SK-N-SH (cell line): ENCODE measurements at regions not wholly inside any gene's neighbourhood (a gene's known extent, or its start where the extent isn't known, plus 50 kb on each side); places are given as distances from the start of the nearest gene placed in this dataset.

Source experiments
- CTCF ChIA-PET: fragments of 300-600, 350-600 bp; formaldehyde crosslinking; extraction: SDS; loops from one replicate; lab custom pipeline; 2021; lab: Yijun Ruan, JAX
- POLR2A ChIA-PET: fragments of 350-600 bp; sonication (Branson Sonifier 250); formaldehyde crosslinking; extraction: SDS; loops from one replicate; lab custom pipeline; 2020; ENCODE audit warnings: antibody characterized with exemption, inconsistent platforms; lab: Yijun Ruan, JAX
- DNase-seq: peaks from one replicate; pipeline ENCODE4 v3.0.0; 2012
- H2AFZ ChIP-seq: fragments of 200-600 bp; sonication (generic); 2 replicates; pipeline ENCODE4 v1.8.1; 2016; ENCODE audit warnings: antibody characterized with exemption, mild to moderate bottlenecking, low read depth
- H3F3A ChIP-seq: fragments of 200-600 bp; sonication (generic); replicated peaks from 2 replicates; pipeline ENCODE3; 2016; ENCODE audit warnings: antibody characterized with exemption, mild to moderate bottlenecking; ENCODE audit not compliant: insufficient read depth
- H3K27ac ChIP-seq, 2 experiments: fragments of 200-500 bp in 1 of 2; fragments of 200-600 bp in 1 of 2; sonication (Bioruptor generic) in 1 of 2; sonication (generic), shearing (Covaris generic) in 1 of 2; 2 replicates each; pipeline versions ENCODE4 v1.5.1 to v1.6.1; 2014 to 2016; ENCODE audit warnings: low read depth in 2 of 2, inconsistent platforms in 1 of 2, low read length in 1 of 2, mild to moderate bottlenecking in 1 of 2, mixed read lengths in 1 of 2
- H3K27me3 ChIP-seq: fragments of 200-600 bp; sonication (generic), shearing (Covaris generic); 2 replicates; pipeline ENCODE4 v1.6.1; 2016; ENCODE audit warnings: mixed run types; ENCODE audit not compliant: insufficient read depth
- H3K36me3 ChIP-seq, 2 experiments: fragments of 200-500 bp in 1 of 2; fragments of 200-600 bp in 1 of 2; sonication (Bioruptor generic) in 1 of 2; sonication (generic) in 1 of 2; replicated peaks in 1 of 2; 2 replicates each; pipeline versions ENCODE3 to v1.5.1; 2014 to 2016; ENCODE audit warnings: low read length in 1 of 2, mild to moderate bottlenecking in 1 of 2; ENCODE audit not compliant: insufficient read depth in 2 of 2, control insufficient read depth in 1 of 2
- H3K4me1 ChIP-seq, 2 experiments: fragments of 200-500 bp in 1 of 2; fragments of 200-600 bp in 1 of 2; sonication (Bioruptor generic) in 1 of 2; sonication (generic), shearing (Covaris generic) in 1 of 2; 2 replicates each; pipeline versions ENCODE4 v1.5.1 to v1.6.1; 2014 to 2016; ENCODE audit warnings: low read depth in 1 of 2, low read length in 1 of 2, mixed run types in 1 of 2; ENCODE audit not compliant: insufficient read depth in 2 of 2, control insufficient read depth in 1 of 2
- H3K4me2 ChIP-seq: fragments of 200-600 bp; sonication (generic), shearing (Covaris generic); 2 replicates; pipeline ENCODE4 v1.6.1; 2017; ENCODE audit warnings: mixed run types
- H3K4me3 ChIP-seq, 2 experiments: fragments of 200-500 bp in 1 of 2; fragments of 200-600 bp in 1 of 2; sonication (Bioruptor generic) in 1 of 2; sonication (generic), shearing (Covaris generic) in 1 of 2; 2 replicates each; pipeline versions ENCODE4 v1.5.1 to v1.8.1; 2014 to 2016; ENCODE audit warnings: low read depth in 2 of 2, inconsistent platforms in 1 of 2, low read length in 1 of 2, mild to moderate bottlenecking in 1 of 2, mixed read lengths in 1 of 2, moderate library complexity in 1 of 2
- H3K79me2 ChIP-seq: fragments of 200-600 bp; sonication (generic); 2 replicates; pipeline ENCODE4 v1.8.1; 2017; ENCODE audit warnings: mild to moderate bottlenecking; ENCODE audit not compliant: insufficient read depth
- H3K9ac ChIP-seq: fragments of 200-600 bp; sonication (generic); 2 replicates; pipeline ENCODE4 v1.6.1; 2017; ENCODE audit warnings: mixed run types
- H3K9me2 ChIP-seq: fragments of 200-600 bp; sonication (generic); 2 replicates; pipeline ENCODE4 v1.6.1; 2017; ENCODE audit warnings: mixed run types
- H3K9me3 ChIP-seq: fragments of 200-600 bp; sonication (generic); 2 replicates; pipeline ENCODE4 v1.6.1; 2017; ENCODE audit warnings: mixed run types, mild to moderate bottlenecking, moderate library complexity
- H4K20me1 ChIP-seq: fragments of 200-600 bp; sonication (generic); 2 replicates; pipeline ENCODE4 v1.6.1; 2017; ENCODE audit warnings: mild to moderate bottlenecking, mixed run types; ENCODE audit not compliant: insufficient read depth
- CHD2 ChIP-seq: fragments of 150-350 bp; IDR thresholded peaks from 2 replicates; pipeline ENCODE4 v1.6.1; 2018; ENCODE audit warnings: low read length; ENCODE audit not compliant: partially characterized antibody
- EP300 ChIP-seq, 2 experiments: IDR thresholded peaks; 2 replicates each; pipeline versions ENCODE4 v1.4.0 to v1.6.1; 2012; ENCODE audit warnings: borderline replicate concordance in 1 of 2, low read depth in 1 of 2, low read length in 1 of 2
- EZH2phosphoT487 ChIP-seq: fragments of 200-600 bp; sonication (generic); IDR thresholded peaks from 2 replicates; pipeline ENCODE4 v1.6.1; 2017; ENCODE audit warnings: low read depth, mixed run types, mild to moderate bottlenecking, antibody characterized with exemption, moderate library complexity, borderline replicate concordance
- FOSL2 ChIP-seq: IDR thresholded peaks from 2 replicates; pipeline ENCODE4 v1.4.0; 2012; ENCODE audit warnings: low read depth, mild to moderate bottlenecking, moderate library complexity, borderline replicate concordance
- FOXJ3 ChIP-seq: sonication (generic); formaldehyde crosslinking; IDR thresholded peaks from 2 replicates; pipeline ENCODE4 v1.5.1; 2020; ENCODE audit warnings: mild to moderate bottlenecking, missing genetic modification reagents
- FOXM1 ChIP-seq: IDR thresholded peaks from 2 replicates; pipeline ENCODE4 v1.4.0; 2012; ENCODE audit warnings: low read depth, mild to moderate bottlenecking
- GATA2 ChIP-seq: sonication (generic); formaldehyde crosslinking; IDR thresholded peaks from 2 replicates; pipeline ENCODE4 v1.5.0; 2020; ENCODE audit warnings: mild to moderate bottlenecking, missing genetic modification reagents
- JUND ChIP-seq: IDR thresholded peaks from 2 replicates; pipeline ENCODE4 v1.4.0; 2012
- MXI1 ChIP-seq: IDR thresholded peaks from 2 replicates; pipeline ENCODE4 v1.6.1; 2012; ENCODE audit warnings: mild to moderate bottlenecking, low read depth, low read length, improper control_type of control experiment
- NFIC ChIP-seq: IDR thresholded peaks from 2 replicates; pipeline ENCODE4 v1.4.0; 2012; ENCODE audit warnings: borderline replicate concordance
- NRF1 ChIP-seq: IDR thresholded peaks from 2 replicates; pipeline ENCODE4 v1.6.1; 2012; ENCODE audit warnings: low read depth, mild to moderate bottlenecking, low read length
- POLR2AphosphoS5 ChIP-seq: IDR thresholded peaks from 2 replicates; pipeline ENCODE4 v1.6.1; 2012; ENCODE audit warnings: low read depth, low read length
- RAD21 ChIP-seq: IDR thresholded peaks from 2 replicates; pipeline ENCODE4 v1.6.1; 2012; ENCODE audit warnings: mild to moderate bottlenecking, low read length
- RFX5 ChIP-seq: IDR thresholded peaks from 2 replicates; pipeline ENCODE4 v1.6.1; 2012; ENCODE audit warnings: mild to moderate bottlenecking, improper control_type of control experiment, low read length
- RXRA ChIP-seq: IDR thresholded peaks from 2 replicates; pipeline ENCODE4 v1.4.0; 2012; ENCODE audit warnings: low read depth, mild to moderate bottlenecking, borderline replicate concordance
- SIN3A ChIP-seq: IDR thresholded peaks from 2 replicates; pipeline ENCODE4 v1.6.1; 2012; ENCODE audit warnings: low read depth, mild to moderate bottlenecking, low read length, moderate library complexity, borderline replicate concordance
- SMC3 ChIP-seq: IDR thresholded peaks from 2 replicates; pipeline ENCODE4 v1.6.1; 2012; ENCODE audit warnings: low read depth, low read length, improper control_type of control experiment
- TAF1 ChIP-seq: IDR thresholded peaks from 2 replicates; pipeline ENCODE4 v1.6.1; 2012; ENCODE audit warnings: low read depth, mild to moderate bottlenecking, low read length, moderate library complexity, borderline replicate concordance
- YY1 ChIP-seq: IDR thresholded peaks from 2 replicates; pipeline ENCODE4 v1.4.0; 2012; ENCODE audit warnings: low read depth, mild to moderate bottlenecking
- WGBS: methylation state at CpG from one replicate; pipeline ENCODE4 v1.1.6; 2017; ENCODE audit warnings: low lambda C conversion rate; 5-methylcytosine and 5-hydroxymethylcytosine counted together
- TF ChIP-seq, protein P1 (sequence below): IDR thresholded peaks from 2 replicates; pipeline ENCODE4 v1.4.0; 2012; ENCODE audit warnings: low read depth, borderline replicate concordance
- TF ChIP-seq, protein P2 (sequence below): IDR thresholded peaks from 2 replicates; pipeline ENCODE4 v1.4.0; 2012; ENCODE audit warnings: low read depth, borderline replicate concordance
- TF ChIP-seq, protein P3 (sequence below): fragments of 150-350 bp; IDR thresholded peaks from 2 replicates; pipeline ENCODE4 v1.6.1; 2017; ENCODE audit warnings: antibody characterized with exemption, low read length, low read depth, borderline replicate concordance

DNA sequence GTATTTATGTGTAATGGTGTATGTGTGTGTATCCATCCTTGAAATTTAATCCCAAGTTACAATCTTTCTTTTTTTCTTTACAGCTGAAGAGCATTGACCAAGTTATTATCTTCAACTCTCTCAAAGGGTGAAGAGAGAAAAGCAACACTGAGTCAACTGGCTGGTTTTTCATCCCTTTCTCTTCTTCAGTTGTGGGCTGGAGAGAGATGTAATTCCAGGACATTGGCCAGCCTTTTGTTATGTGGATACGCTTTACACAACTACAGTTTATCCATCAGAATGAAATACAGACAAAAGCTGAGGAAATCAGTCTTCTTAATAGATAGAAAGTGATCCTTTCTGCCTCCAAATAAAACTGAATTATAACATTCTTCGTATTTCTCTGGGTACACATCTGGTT is 357.0 kb upstream of the NCAM2 start:
- no peak for DNase-seq
- ChIA-PET POLR2A (no interaction called here), CTCF (no interaction called here)
- Histone ChIP-seq H4K20me1 (no peaks in the 10 kb centered on the region), H3K36me3 (no peaks in the 10 kb centered on the region), H3F3A (no peaks in the 10 kb centered on the region), H3K79me2 (no peaks in the 10 kb centered on the region), H3K9ac (no peak overlapping the region), H3K4me1 (no peaks in the 10 kb centered on the region), H3K4me2 (no peak overlapping the region), H2AFZ (no peak overlapping the region), H3K27me3 (no peaks in the 10 kb centered on the region), H3K9me2 (no peaks in the 10 kb centered on the region), H3K4me3 (no peak overlapping the region), H3K27ac (no peak overlapping the region), H3K9me3 (no peaks in the 10 kb centered on the region)
- TF ChIP-seq, protein P1, sequence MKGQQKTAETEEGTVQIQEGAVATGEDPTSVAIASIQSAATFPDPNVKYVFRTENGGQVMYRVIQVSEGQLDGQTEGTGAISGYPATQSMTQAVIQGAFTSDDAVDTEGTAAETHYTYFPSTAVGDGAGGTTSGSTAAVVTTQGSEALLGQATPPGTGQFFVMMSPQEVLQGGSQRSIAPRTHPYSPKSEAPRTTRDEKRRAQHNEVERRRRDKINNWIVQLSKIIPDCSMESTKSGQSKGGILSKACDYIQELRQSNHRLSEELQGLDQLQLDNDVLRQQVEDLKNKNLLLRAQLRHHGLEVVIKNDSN: no peak
- TF ChIP-seq POLR2AphosphoS5: no peak
- TF ChIP-seq RXRA: no peak
- no peak for TF ChIP-seq NRF1
- no peak for TF ChIP-seq EZH2phosphoT487
- no peak for TF ChIP-seq GATA2 (CRISPR knock-in tag)
- no peak for TF ChIP-seq FOXJ3 (CRISPR knock-in tag)
- TF ChIP-seq EP300 (IDR thresholded peaks at IDR 0.05; ENCODE audit: borderline replicate concordance in 1 of 2, low read depth in 1 of 2, low read length in 1 of 2): no peak
- TF ChIP-seq SMC3: no peak
- TF ChIP-seq, protein P2, sequence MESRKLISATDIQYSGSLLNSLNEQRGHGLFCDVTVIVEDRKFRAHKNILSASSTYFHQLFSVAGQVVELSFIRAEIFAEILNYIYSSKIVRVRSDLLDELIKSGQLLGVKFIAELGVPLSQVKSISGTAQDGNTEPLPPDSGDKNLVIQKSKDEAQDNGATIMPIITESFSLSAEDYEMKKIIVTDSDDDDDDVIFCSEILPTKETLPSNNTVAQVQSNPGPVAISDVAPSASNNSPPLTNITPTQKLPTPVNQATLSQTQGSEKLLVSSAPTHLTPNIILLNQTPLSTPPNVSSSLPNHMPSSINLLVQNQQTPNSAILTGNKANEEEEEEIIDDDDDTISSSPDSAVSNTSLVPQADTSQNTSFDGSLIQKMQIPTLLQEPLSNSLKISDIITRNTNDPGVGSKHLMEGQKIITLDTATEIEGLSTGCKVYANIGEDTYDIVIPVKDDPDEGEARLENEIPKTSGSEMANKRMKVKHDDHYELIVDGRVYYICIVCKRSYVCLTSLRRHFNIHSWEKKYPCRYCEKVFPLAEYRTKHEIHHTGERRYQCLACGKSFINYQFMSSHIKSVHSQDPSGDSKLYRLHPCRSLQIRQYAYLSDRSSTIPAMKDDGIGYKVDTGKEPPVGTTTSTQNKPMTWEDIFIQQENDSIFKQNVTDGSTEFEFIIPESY: no peak
- TF ChIP-seq NFIC: no peak
- no peak for TF ChIP-seq YY1
- TF ChIP-seq MXI1: no peak
- 2% methylated on average over 2 of the region's 2 CpGs for WGBS

DNA sequence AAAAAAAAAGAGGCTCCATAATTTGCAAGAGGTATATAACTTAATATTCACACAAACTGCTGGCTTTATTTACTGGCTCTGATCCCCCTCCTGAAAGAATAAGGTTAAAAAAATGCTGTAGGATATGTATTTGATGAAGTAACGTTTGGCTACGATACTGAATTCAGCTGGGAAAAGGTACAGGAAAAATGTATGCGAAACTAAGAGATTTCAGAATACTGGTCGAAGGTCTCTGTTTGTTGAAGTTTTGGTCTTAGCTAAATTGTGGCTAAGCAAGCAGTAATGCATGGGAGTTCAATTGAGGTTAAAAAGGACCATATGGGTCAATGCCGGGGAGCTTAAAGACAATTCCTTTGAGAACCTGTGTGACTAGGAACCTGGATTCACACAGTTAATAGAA is 355.5 kb upstream of the NCAM2 start:
- ChIA-PET POLR2A (no interaction called here), CTCF (no interaction called here)
- Histone ChIP-seq H3K9me3 (no peaks in the 10 kb centered on the region), H3K79me2 (no peaks in the 10 kb centered on the region), H3K9ac (no peak overlapping the region), H2AFZ (no peak overlapping the region), H3K4me1 (no peaks in the 10 kb centered on the region), H3K36me3 (no peaks in the 10 kb centered on the region), H3F3A (no peaks in the 10 kb centered on the region), H3K4me3 (no peak overlapping the region), H3K27me3 (no peaks in the 10 kb centered on the region), H3K27ac (no peak overlapping the region), H3K9me2 (no peaks in the 10 kb centered on the region), H4K20me1 (no peaks in the 10 kb centered on the region), H3K4me2 (no peak overlapping the region)
- no peak for DNase-seq
- WGBS: 3% methylated on average over 5 of the region's 5 CpGs
- TF ChIP-seq FOXM1: no peak
- TF ChIP-seq SIN3A: no peak
- no peak for TF ChIP-seq NFIC
- TF ChIP-seq, protein P3, sequence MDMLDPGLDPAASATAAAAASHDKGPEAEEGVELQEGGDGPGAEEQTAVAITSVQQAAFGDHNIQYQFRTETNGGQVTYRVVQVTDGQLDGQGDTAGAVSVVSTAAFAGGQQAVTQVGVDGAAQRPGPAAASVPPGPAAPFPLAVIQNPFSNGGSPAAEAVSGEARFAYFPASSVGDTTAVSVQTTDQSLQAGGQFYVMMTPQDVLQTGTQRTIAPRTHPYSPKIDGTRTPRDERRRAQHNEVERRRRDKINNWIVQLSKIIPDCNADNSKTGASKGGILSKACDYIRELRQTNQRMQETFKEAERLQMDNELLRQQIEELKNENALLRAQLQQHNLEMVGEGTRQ: no peak
- TF ChIP-seq, protein P2: no peak
- TF ChIP-seq SMC3: no peak
- no peak for TF ChIP-seq EZH2phosphoT487
- TF ChIP-seq MXI1: no peak
- no peak for TF ChIP-seq FOXJ3 (CRISPR knock-in tag)
- TF ChIP-seq RFX5: no peak
- no peak for TF ChIP-seq TAF1
- TF ChIP-seq NRF1: no peak
- no peak for TF ChIP-seq CHD2
- TF ChIP-seq RAD21: no peak
- no peak for TF ChIP-seq RXRA
- TF ChIP-seq, protein P1: no peak
- TF ChIP-seq FOSL2: no peak
- TF ChIP-seq JUND: no peak
